GM12878 (cell line): ENCODE measurements at regions not wholly inside any gene's neighbourhood (a gene's known extent, or its start where the extent isn't known, plus 50 kb on each side); places are given as distances from the start of the nearest gene placed in this dataset.

Experiments used
- CHD2 ChIP-seq: IDR thresholded peaks from 2 replicates; pipeline ENCODE4 v1.6.1; 2011; ENCODE audit warnings: low read depth, low read length, improper control_type of control experiment, borderline replicate concordance
- CREM ChIP-seq: IDR thresholded peaks from 2 replicates; pipeline ENCODE4 v1.6.1; 2014; ENCODE audit warnings: antibody characterized with exemption, low read depth
- CTCF ChIP-seq, 3 experiments: IDR thresholded peaks in 2 of 3; conservative IDR thresholded peaks in 1 of 3; 2 replicates each; pipeline ENCODE4 v1.5.1; 2011; ENCODE audit warnings: low read depth in 3 of 3, low read length in 3 of 3, mild to moderate bottlenecking in 3 of 3, control low read depth in 2 of 3, moderate library complexity in 2 of 3, inconsistent platforms in 1 of 3, mixed read lengths in 1 of 3; ENCODE audit not compliant: control insufficient read depth in 2 of 3, insufficient read depth in 1 of 3; ENCODE audit errors: extremely low read depth in 1 of 3
- POLR2A ChIP-seq: IDR thresholded peaks from 2 replicates; pipeline ENCODE4 v1.6.1; 2011; ENCODE audit warnings: low read depth, mild to moderate bottlenecking, low read length
- RELA ChIP-seq: fragments of 450-650 bp; IDR thresholded peaks from 2 replicates; pipeline ENCODE4 v1.8.0; 2014; ENCODE audit warnings: borderline replicate concordance; ENCODE audit not compliant: partially characterized antibody
- REST ChIP-seq: IDR thresholded peaks from 2 replicates; pipeline ENCODE4 v1.6.1; 2012; ENCODE audit warnings: mild to moderate bottlenecking, low read depth, low read length
- SREBF1 ChIP-seq: IDR thresholded peaks from 2 replicates; pipeline ENCODE4 v1.6.1; 2012; ENCODE audit warnings: mild to moderate bottlenecking, low read length
- USF2 ChIP-seq: IDR thresholded peaks from 2 replicates; pipeline ENCODE4 v1.6.1; 2011; ENCODE audit warnings: low read depth, low read length, improper control_type of control experiment, borderline replicate concordance
- ZBED1 ChIP-seq: IDR thresholded peaks from 2 replicates; pipeline ENCODE4 v1.6.1; 2016; ENCODE audit warnings: borderline replicate concordance
- ZNF274 ChIP-seq: IDR thresholded peaks from one replicate; pipeline ENCODE4 v1.8.0; 2011; ENCODE audit not compliant: insufficient read length, insufficient read depth

GRCh38 chr11:95699631-95700470 is 89.7 kb downstream of the FAM76B start:
- TF ChIP-seq SREBF1 (no peak), CTCF (IDR thresholded peaks at IDR 0.05 in 2 of 3, conservative IDR thresholded peaks at IDR 0.05 in 1 of 3; ENCODE audit: control insufficient read depth in 2 of 3, extremely low read depth in 1 of 3, insufficient read depth in 1 of 3, low read depth in 3 of 3, low read length in 3 of 3) (no peak), CHD2 (no peak), ZNF274 (no peak), RELA (no peak), POLR2A (no peak), CREM (no peak), USF2 (no peak), REST (no peak), ZBED1 (no peak)
